HL-60 (cell line): ENCODE measurements at regions not wholly inside any gene's neighbourhood (a gene's known extent, or its start where the extent isn't known, plus 50 kb on each side); places are given as distances from the start of the nearest gene placed in this dataset.

ENCODE experiments used
- DNase-seq, 2 experiments: peaks; one replicate each; pipeline ENCODE4 v3.0.0-alpha.2; 2010 to 2020; ENCODE audit warnings: low read depth in 1 of 2, low spot score in 1 of 2
- H3K27ac ChIP-seq: fragments of 250-450 bp; sonication (Bioruptor Pico); replicated peaks from 2 replicates; pipeline ENCODE4 v1.5.1; 2020; ENCODE audit warnings: mild to moderate bottlenecking, moderate library complexity
- H3K27me3 ChIP-seq: fragments of 250-450 bp; sonication (Bioruptor Pico); 2 replicates; pipeline ENCODE4 v1.5.1; 2021; ENCODE audit warnings: mild to moderate bottlenecking, moderate library complexity; ENCODE audit not compliant: insufficient read depth, poor library complexity, severe bottlenecking
- H3K4me3 ChIP-seq: replicated peaks from 2 replicates; pipeline ENCODE4 v1.5.1; 2011; ENCODE audit warnings: mild to moderate bottlenecking, control low read depth, low read length; ENCODE audit not compliant: insufficient read depth
- CTCF ChIP-seq: IDR thresholded peaks from one replicate; pipeline ENCODE4 v1.5.1; 2011; ENCODE audit warnings: low read length, control low read depth, inconsistent platforms; ENCODE audit not compliant: insufficient read depth
- GABPA ChIP-seq: IDR thresholded peaks from 2 replicates; pipeline ENCODE4 v1.6.1; 2012; ENCODE audit warnings: low read depth
- POLR2AphosphoS5 ChIP-seq: IDR thresholded peaks from 2 replicates; pipeline ENCODE4 v1.6.1; 2012; ENCODE audit warnings: low read depth
- REST ChIP-seq: IDR thresholded peaks from 2 replicates; pipeline ENCODE4 v1.6.1; 2012; ENCODE audit warnings: low read depth; ENCODE audit not compliant: insufficient replicate concordance
- SPI1 ChIP-seq: IDR thresholded peaks from 2 replicates; pipeline ENCODE4 v1.6.1; 2012; ENCODE audit warnings: low read depth, mild to moderate bottlenecking, borderline replicate concordance

- TF ChIP-seq REST (no peak), POLR2AphosphoS5 (no peak), CTCF (no peak), GABPA (no peak), SPI1 (no peak)
- DNase-seq, result no peak
- Histone ChIP-seq H3K4me3 (no peak overlapping the region), H3K27me3 (no peaks in the 10 kb centered on the region), H3K27ac (no peak overlapping the region)
Measured at GRCh38 chr5:155087036-155087435, 73.5 kb downstream of the KIF4B start.

GRCh38 chr5:155088811-155089210 is 75.3 kb downstream of the KIF4B start:
- H3K27ac ChIP-seq, result no peak overlapping the region
- TF ChIP-seq REST (no peak), CTCF (no peak), POLR2AphosphoS5 (no peak), SPI1 (no peak), GABPA (no peak)
- no peaks in the 10 kb centered on the region for H3K27me3 ChIP-seq
- DNase-seq, result no peak
- no peak overlapping the region for H3K4me3 ChIP-seq

GRCh38 chr5:155089643-155090042 is 76.1 kb downstream of the KIF4B start:
- DNase-seq, result no peak
- H3K27me3 ChIP-seq, result no peaks in the 10 kb centered on the region
- no peak for TF ChIP-seq REST
- no peak for TF ChIP-seq GABPA
- TF ChIP-seq POLR2AphosphoS5, result no peak
- TF ChIP-seq SPI1, result no peak
- TF ChIP-seq CTCF, result no peak
- no peak overlapping the region for H3K27ac ChIP-seq
- no peak overlapping the region for H3K4me3 ChIP-seq
